Esophagus squamous epithelium (tissue), 4 donors: ENCODE measurements at regions not wholly inside any gene's neighbourhood (a gene's known extent, or its start where the extent isn't known, plus 50 kb on each side); places are given as distances from the start of the nearest gene placed in this dataset.

Experiments used
- CTCF ChIP-seq, 6 experiments: fragments of 450-650 bp in 4 of 6; fragments of 200-600 bp in 2 of 6; sonication (generic) in 2 of 6; IDR thresholded peaks; one replicate each; pipeline ENCODE4 v1.5.1; 2016 to 2019; ENCODE audit warnings: antibody characterized with exemption in 6 of 6, mild to moderate bottlenecking in 4 of 6, moderate library complexity in 4 of 6
- POLR2A ChIP-seq, 4 donors: fragments of 450-650 bp; IDR thresholded peaks; one replicate each; pipeline ENCODE4 v1.6.1; 2017; ENCODE audit warnings: antibody characterized with exemption in 4 of 4, mild to moderate bottlenecking in 4 of 4, moderate library complexity in 3 of 4

GRCh38 chr6:55696041-55696440 is 117.0 kb upstream of the HMGCLL1 start:
- TF ChIP-seq CTCF (IDR thresholded peaks at IDR 0.05) (no peak), POLR2A (IDR thresholded peaks at IDR 0.05) (no peak)
